GM12878 (cell line): ENCODE measurements at regions not wholly inside any gene's neighbourhood (a gene's known extent, or its start where the extent isn't known, plus 50 kb on each side); places are given as distances from the start of the nearest gene placed in this dataset.

Source experiments
- ATAC-seq: fragments of 200-7000 bp; cut with Tn5 transposase; 3 replicates; pipeline ENCODE4 v1.9.1; 2020; ENCODE audit warnings: mild to moderate bottlenecking, moderate library complexity
- BruUV-seq: library from RNA; stranded (reverse); fragments of 400-500 nt; replicated peaks from 2 replicates; lab custom pipeline; 2021; lab: Mats Ljungman, UMichigan
- CTCF ChIA-PET: fragments of 300-600 bp; sonication (Branson Sonifier 250); formaldehyde crosslinking; extraction: SDS; loops from one replicate; lab custom pipeline; 2021; ENCODE audit warnings: inconsistent platforms; lab: Yijun Ruan, JAX
- POLR2A ChIA-PET: fragments of 350-600 bp; formaldehyde crosslinking; extraction: SDS; loops from one replicate; lab custom pipeline; 2021; ENCODE audit warnings: inconsistent platforms; lab: Charles Lee
- RAD21 ChIA-PET: fragments of 300-600 bp; sonication (Branson Sonifier 250); formaldehyde crosslinking; loops from one replicate; lab custom pipeline; 2023; ENCODE audit warnings: antibody characterized with exemption; ENCODE audit not compliant: unreplicated experiment; lab: Charles Lee
- SMC1A ChIA-PET: fragments of 300-600 bp; sonication (Branson Sonifier 250); formaldehyde crosslinking; loops from one replicate; lab custom pipeline; 2023; ENCODE audit not compliant: unreplicated experiment, uncharacterized antibody; lab: Charles Lee
- DNase-seq: peaks from one replicate; pipeline ENCODE4 v3.0.0-alpha.2; 2011; ENCODE audit warnings: low read depth, low spot score
- FAIRE-seq: peaks from 3 replicates; lab custom pipeline; 2011; peaks lifted over from hg19 to GRCh38; lab: Jason Lieb, UNC
- H2AFZ ChIP-seq: 2 replicates; pipeline ENCODE4 v1.6.0; 2011; ENCODE audit warnings: low read depth, low read length, control low read depth; ENCODE audit not compliant: control insufficient read depth
- H3K27ac ChIP-seq: 2 replicates; pipeline ENCODE4 v1.5.1; 2011; ENCODE audit warnings: control low read depth; ENCODE audit not compliant: control insufficient read depth, insufficient read depth
- H3K27me3 ChIP-seq, 2 experiments: replicated peaks in 1 of 2; 2 replicates each; pipeline versions ENCODE4 v1.6.0 to v1.6.1; 2011; ENCODE audit warnings: low read length in 1 of 2; ENCODE audit not compliant: control insufficient read depth in 2 of 2, insufficient read depth in 2 of 2
- H3K36me3 ChIP-seq, 2 experiments: 2 replicates each; pipeline ENCODE4 v1.5.1; 2011; ENCODE audit warnings: low read length in 1 of 2; ENCODE audit not compliant: control insufficient read depth in 2 of 2, insufficient read depth in 2 of 2
- H3K4me1 ChIP-seq: 2 replicates; pipeline ENCODE4 v1.6.1; 2011; ENCODE audit warnings: mild to moderate bottlenecking, low read length, moderate library complexity, mixed read lengths; ENCODE audit not compliant: control insufficient read depth, insufficient read depth
- H3K4me2 ChIP-seq: 2 replicates; pipeline ENCODE4 v1.6.0; 2011; ENCODE audit warnings: control low read depth; ENCODE audit not compliant: control insufficient read depth, insufficient read depth
- H3K4me3 ChIP-seq: fragments of 200-600 bp; sonication (generic); 2 replicates; pipeline ENCODE4 v1.5.1; 2016
- H3K79me2 ChIP-seq: 2 replicates; pipeline ENCODE4 v1.6.0; 2011; ENCODE audit warnings: low read length; ENCODE audit not compliant: control insufficient read depth, insufficient read depth
- H3K9ac ChIP-seq: 2 replicates; pipeline ENCODE4 v1.8.0; 2011; ENCODE audit warnings: low read length, control low read depth, mixed read lengths; ENCODE audit not compliant: control insufficient read depth, insufficient read depth
- H3K9me3 ChIP-seq: replicated peaks from 3 replicates; pipeline ENCODE4 v1.5.1; 2011; ENCODE audit warnings: mild to moderate bottlenecking, low read length; ENCODE audit not compliant: control insufficient read depth, insufficient read depth
- H4K20me1 ChIP-seq: 2 replicates; pipeline ENCODE4 v1.6.0; 2011; ENCODE audit not compliant: control insufficient read depth, insufficient read depth
- BACH1 ChIP-seq: fragments of 450-650 bp; IDR thresholded peaks from 2 replicates; pipeline ENCODE4 v1.6.1; 2017; ENCODE audit warnings: mild to moderate bottlenecking, borderline replicate concordance
- CBX3 ChIP-seq: fragments of 200-600 bp; sonication (generic); IDR thresholded peaks from 2 replicates; pipeline ENCODE4 v1.6.1; 2016; ENCODE audit warnings: low read depth, borderline replicate concordance
- CREM ChIP-seq: IDR thresholded peaks from 2 replicates; pipeline ENCODE4 v1.6.1; 2014; ENCODE audit warnings: antibody characterized with exemption, low read depth
- E4F1 ChIP-seq: fragments of 450-650 bp; IDR thresholded peaks from 2 replicates; pipeline ENCODE4 v1.6.1; 2018; ENCODE audit warnings: borderline replicate concordance, mild to moderate bottlenecking; ENCODE audit not compliant: partially characterized antibody
- FOS ChIP-seq: IDR thresholded peaks from 3 replicates; pipeline ENCODE4 v1.6.1; 2011; ENCODE audit warnings: borderline replicate concordance; ENCODE audit not compliant: insufficient read length; ENCODE audit errors: extremely low read depth
- IRF3 ChIP-seq: fragments of 450-650 bp; IDR thresholded peaks from 2 replicates; pipeline ENCODE4 v1.6.1; 2014; ENCODE audit warnings: mild to moderate bottlenecking
- IRF5 ChIP-seq: fragments of 450-650 bp; IDR thresholded peaks from 2 replicates; pipeline ENCODE4 v1.6.1; 2017; ENCODE audit warnings: borderline replicate concordance
- KAT2A ChIP-seq: conservative IDR thresholded peaks from 2 replicates; pipeline ENCODE4 v1.6.1; 2011; ENCODE audit warnings: low read depth, low read length; ENCODE audit not compliant: control insufficient read depth
- MLLT1 ChIP-seq: fragments of 450-650 bp; IDR thresholded peaks from 2 replicates; pipeline ENCODE4 v1.6.1; 2016; ENCODE audit warnings: mild to moderate bottlenecking
- NFYA ChIP-seq: IDR thresholded peaks from 2 replicates; pipeline ENCODE4 v1.6.1; 2011; ENCODE audit warnings: low read depth, mild to moderate bottlenecking, low read length, improper control_type of control experiment, borderline replicate concordance
- NR2C1 ChIP-seq: fragments of 450-650 bp; IDR thresholded peaks from 2 replicates; pipeline ENCODE4 v1.6.1; 2017; ENCODE audit warnings: antibody characterized with exemption, mild to moderate bottlenecking, moderate library complexity
- SMC3 ChIP-seq: IDR thresholded peaks from 2 replicates; pipeline ENCODE4 v1.6.1; 2011; ENCODE audit warnings: low read length, improper control_type of control experiment, borderline replicate concordance
- SRF ChIP-seq, 2 experiments: IDR thresholded peaks; 2 replicates each; pipeline ENCODE4 v1.6.1; 2011; ENCODE audit warnings: low read depth in 2 of 2, low read length in 2 of 2, mild to moderate bottlenecking in 1 of 2, moderate library complexity in 1 of 2
- ZBED1 ChIP-seq: IDR thresholded peaks from 2 replicates; pipeline ENCODE4 v1.6.1; 2016; ENCODE audit warnings: borderline replicate concordance
- WGBS: methylation state at CpG from one replicate; pipeline ENCODE4 v1.1.6; 2016; ENCODE audit warnings: low lambda C conversion rate; ENCODE audit not compliant: insufficient replicate concordance, insufficient coverage; ENCODE audit errors: missing lambda C conversion rate; 5-methylcytosine and 5-hydroxymethylcytosine counted together
- in situ Hi-C: fragments of 300-500 bp; cut with MboI; formaldehyde crosslinking; loops from 9 replicates; pipeline ENCODE4 v1.14.3; 2018; ENCODE audit warnings: mixed read lengths
- intact Hi-C: fragments of 100-400 bp; cut with micrococcal nuclease; formaldehyde crosslinking; loops from one replicate; pipeline ENCODE4 v1.14.2; 2022; ENCODE audit not compliant: unreplicated experiment
- TF ChIP-seq, protein P1 (sequence below): fragments of 450-650 bp; formaldehyde crosslinking; IDR thresholded peaks from 2 replicates; pipeline ENCODE4 v1.5.0; 2022; ENCODE audit warnings: mild to moderate bottlenecking, missing genetic modification characterization

- FAIRE-seq (no peak), ATAC-seq (no peak), DNase-seq (no peak)
- Histone ChIP-seq H2AFZ (no peak overlapping the region), H3K4me2 (no peak overlapping the region), H3K4me1 (no peaks in the 10 kb centered on the region), H3K4me3 (no peak overlapping the region), H3K9me3 (no peaks in the 10 kb centered on the region), H3K9ac (no peak overlapping the region), H4K20me1 (no peaks in the 10 kb centered on the region), H3K79me2 (no peaks in the 10 kb centered on the region), H3K27ac (no peak overlapping the region), H3K27me3 (no peaks in the 10 kb centered on the region), H3K36me3 (no peaks in the 10 kb centered on the region)
- in situ Hi-C loops (no loop called here), intact Hi-C loops (no loop called here)
- no TSS peak for BruUV-seq
- ChIA-PET RAD21 (no interaction called here), POLR2A (no interaction called here), CTCF (interaction anchor here (0.5 to 1.1 kb wide), 2 partner anchors 61 to 353 kb away, joined by 3 read pairs; no protein-coding TSS in a partner anchor), SMC1A (interaction anchor here (1.0 to 1.8 kb wide), 2 partner anchors 18 to 25 kb away, joined by 3 to 5 read pairs; no protein-coding TSS in a partner anchor)
- 74% methylated on average over 3 of the region's 3 CpGs for WGBS
- TF ChIP-seq ZBED1 (no peak), SRF (IDR thresholded peaks at IDR 0.05; ENCODE audit: low read depth in 2 of 2, low read length in 2 of 2) (no peak), NFYA (no peak), CREM (no peak), SMC3 (no peak), FOS (no peak), BACH1 (no peak), KAT2A (no peak), IRF3 (no peak), CBX3 (no peak), IRF5 (no peak), MLLT1 (no peak), E4F1 (no peak), NR2C1 (no peak)
- TF ChIP-seq, protein P1, sequence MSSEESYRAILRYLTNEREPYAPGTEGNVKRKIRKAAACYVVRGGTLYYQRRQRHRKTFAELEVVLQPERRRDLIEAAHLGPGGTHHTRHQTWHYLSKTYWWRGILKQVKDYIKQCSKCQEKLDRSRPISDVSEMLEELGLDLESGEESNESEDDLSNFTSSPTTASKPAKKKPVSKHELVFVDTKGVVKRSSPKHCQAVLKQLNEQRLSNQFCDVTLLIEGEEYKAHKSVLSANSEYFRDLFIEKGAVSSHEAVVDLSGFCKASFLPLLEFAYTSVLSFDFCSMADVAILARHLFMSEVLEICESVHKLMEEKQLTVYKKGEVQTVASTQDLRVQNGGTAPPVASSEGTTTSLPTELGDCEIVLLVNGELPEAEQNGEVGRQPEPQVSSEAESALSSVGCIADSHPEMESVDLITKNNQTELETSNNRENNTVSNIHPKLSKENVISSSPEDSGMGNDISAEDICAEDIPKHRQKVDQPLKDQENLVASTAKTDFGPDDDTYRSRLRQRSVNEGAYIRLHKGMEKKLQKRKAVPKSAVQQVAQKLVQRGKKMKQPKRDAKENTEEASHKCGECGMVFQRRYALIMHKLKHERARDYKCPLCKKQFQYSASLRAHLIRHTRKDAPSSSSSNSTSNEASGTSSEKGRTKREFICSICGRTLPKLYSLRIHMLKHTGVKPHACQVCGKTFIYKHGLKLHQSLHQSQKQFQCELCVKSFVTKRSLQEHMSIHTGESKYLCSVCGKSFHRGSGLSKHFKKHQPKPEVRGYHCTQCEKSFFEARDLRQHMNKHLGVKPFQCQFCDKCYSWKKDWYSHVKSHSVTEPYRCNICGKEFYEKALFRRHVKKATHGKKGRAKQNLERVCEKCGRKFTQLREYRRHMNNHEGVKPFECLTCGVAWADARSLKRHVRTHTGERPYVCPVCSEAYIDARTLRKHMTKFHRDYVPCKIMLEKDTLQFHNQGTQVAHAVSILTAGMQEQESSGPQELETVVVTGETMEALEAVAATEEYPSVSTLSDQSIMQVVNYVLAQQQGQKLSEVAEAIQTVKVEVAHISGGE (CRISPR knock-in tag), result no peak
Observed at GRCh38 chr4:35649011-35649410, 595.3 kb downstream of the ARAP2 start.
